GDM1 (cell line): ENCODE measurements at regions not wholly inside any gene's neighbourhood (a gene's known extent, or its start where the extent isn't known, plus 50 kb on each side); places are given as distances from the start of the nearest gene placed in this dataset.
"Not testable (repeated sequence)": the region's sequence is repeated elsewhere in the genome, so short reads cannot be mapped to it uniquely, and the experiment has no call there.

Source experiments
- DNase-seq: peaks from one replicate; lab custom pipeline; 2025; lab: John Stamatoyannopoulos, UW

DNA sequence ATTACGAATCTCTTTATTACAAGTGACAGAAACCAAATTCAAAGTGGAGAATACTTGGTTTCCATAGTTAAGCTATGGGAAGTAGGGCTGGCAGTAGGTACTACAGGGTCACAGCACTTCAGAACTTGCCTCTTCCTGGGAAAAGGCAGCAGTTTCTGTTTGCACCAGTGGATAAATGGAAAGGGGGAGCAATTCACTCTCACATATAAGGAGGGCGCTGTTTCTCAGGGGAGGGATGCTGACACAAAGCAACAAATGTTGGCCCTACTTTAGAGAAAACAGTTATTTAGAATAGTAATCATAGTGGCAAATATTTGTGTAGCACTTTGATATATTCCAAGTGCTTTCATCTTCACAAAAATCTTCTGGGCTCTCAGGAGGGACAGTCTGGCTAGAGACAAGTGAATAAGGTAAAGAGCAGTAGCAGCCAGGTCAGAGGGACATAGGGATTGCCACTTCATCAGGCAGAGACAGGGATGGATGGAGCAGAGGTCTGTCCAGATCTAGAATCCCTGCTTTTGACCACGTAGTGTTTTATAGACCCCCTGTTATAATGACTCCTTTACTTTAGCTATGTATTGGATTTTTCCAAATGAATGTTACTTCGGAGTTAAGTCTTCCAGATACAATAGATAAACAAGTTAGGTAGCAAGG is 554.8 kb upstream of the SGCD start:
- DNase-seq: no peak

- no peak for DNase-seq
Measured at GRCh38 chr5:155773680-155774079, 553.3 kb upstream of the SGCD start.

DNA sequence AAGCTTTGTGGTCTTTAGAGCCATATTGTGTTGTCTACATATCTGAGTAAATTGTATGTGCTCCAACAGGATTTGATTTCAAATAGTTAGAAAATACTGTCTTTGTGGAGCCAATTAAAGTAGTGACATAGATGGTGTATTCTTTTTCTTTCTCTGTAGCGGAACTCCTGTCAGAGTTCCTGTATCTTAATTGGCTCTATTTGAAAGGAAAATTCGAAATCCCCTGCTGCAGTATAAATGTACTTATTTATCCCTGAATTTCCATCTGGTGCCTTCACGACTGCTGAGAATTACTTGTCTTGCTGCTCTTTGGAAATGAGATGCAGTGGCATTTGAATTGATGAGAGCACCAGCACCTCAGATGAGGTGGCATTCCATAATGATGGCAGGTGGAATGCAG is 546.7 kb upstream of the SGCD start:
- no peak for DNase-seq

DNA sequence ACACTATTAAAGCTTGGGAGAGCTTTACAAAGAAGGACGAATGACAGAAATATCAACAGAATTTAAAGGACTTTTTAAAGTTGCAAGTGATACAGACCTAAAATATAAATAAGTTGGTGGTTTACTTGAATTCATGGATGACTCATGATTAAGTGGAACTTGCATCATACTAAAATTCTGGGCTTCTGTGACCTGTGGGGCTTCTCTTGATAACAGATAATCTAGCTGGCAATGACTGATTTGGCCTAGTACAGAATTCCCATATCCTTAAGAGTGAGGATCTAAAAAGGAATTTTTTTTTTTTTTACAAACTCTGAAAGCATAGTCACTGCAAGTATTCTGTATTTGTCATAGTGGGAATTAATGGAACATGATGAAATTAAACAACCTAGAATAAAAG is 543.7 kb upstream of the SGCD start:
- no peak for DNase-seq

- DNase-seq: no peak
Measured at GRCh38 chr5:155783791-155784190, 543.2 kb upstream of the SGCD start.

GRCh38 chr5:155786108-155786507 is 540.9 kb upstream of the SGCD start:
- DNase-seq: no peak

DNA sequence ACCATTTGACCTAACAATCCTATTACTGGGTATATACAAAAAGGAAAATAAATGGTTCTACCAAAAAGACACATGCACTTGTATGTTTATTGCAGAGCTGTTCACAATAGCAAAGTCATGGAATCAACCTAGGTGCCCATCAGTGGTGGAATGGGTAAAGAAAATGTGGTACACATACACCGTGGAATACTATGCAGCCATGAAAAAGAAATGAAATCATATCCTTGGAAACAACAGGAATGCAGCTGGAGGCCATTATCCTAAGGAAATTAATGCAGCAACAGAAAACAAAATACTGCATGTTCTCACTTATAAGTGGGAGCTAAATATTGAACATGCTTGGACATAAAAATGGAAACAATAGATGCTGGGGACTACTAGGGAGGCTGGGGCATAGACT is 534.1 kb upstream of the SGCD start:
- no peak for DNase-seq

- DNase-seq: no peak
Measured at GRCh38 chr5:155794795-155795194, 532.2 kb upstream of the SGCD start.

- no peak for DNase-seq
Measured at GRCh38 chr5:155799308-155799707, 527.7 kb upstream of the SGCD start.

- DNase-seq: no peak
Measured at GRCh38 chr5:155807884-155808576, 518.9 kb upstream of the SGCD start.

GRCh38 chr5:155815248-155815647 is 511.7 kb upstream of the SGCD start:
- DNase-seq: no peak

GRCh38 chr5:155822177-155822576 is 504.8 kb upstream of the SGCD start:
- DNase-seq: no peak

GRCh38 chr5:155826611-155827507 is 500.1 kb upstream of the SGCD start:
- DNase-seq: no peak

DNA sequence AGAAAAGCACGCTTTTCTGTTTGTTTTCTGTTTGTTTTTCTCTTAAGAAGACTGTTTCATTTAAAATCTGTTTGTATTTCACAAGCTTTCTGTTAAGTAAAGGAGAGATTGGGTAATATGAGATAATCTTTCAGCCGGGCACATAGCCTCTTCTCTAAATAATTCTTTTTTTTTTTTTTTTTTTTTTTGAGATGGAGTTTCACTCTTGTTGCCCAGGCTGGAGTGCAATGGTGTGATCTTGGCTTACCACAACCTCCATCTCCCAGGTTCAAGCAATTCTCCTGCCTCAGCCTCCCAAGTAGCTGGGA is 499.5 kb upstream of the SGCD start:
- not testable (repeated sequence) for DNase-seq

- no peak for DNase-seq
Measured at GRCh38 chr5:155827949-155828348, 499.0 kb upstream of the SGCD start.

DNA sequence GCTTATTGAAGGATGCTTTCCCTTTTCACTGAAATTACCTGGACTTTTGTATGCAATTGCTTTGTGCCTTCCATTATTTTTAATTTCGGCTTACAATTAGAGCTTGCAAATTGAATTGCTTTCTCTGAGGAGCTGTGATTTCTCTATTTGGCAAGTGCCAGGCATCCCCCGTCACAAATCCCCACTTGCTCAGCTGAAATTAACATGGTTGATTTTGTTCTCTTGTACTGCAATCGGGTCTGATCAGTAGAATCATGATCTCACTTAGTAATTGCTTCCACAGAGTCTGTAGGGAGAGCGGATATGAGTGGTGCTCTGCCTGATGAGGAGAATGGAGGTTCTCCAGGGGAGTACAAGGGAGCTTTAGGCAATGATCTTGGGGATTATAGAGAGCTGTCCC is 495.5 kb upstream of the SGCD start:
- DNase-seq: no peak

- no peak for DNase-seq
Measured at GRCh38 chr5:155833287-155833686, 493.7 kb upstream of the SGCD start.

DNA sequence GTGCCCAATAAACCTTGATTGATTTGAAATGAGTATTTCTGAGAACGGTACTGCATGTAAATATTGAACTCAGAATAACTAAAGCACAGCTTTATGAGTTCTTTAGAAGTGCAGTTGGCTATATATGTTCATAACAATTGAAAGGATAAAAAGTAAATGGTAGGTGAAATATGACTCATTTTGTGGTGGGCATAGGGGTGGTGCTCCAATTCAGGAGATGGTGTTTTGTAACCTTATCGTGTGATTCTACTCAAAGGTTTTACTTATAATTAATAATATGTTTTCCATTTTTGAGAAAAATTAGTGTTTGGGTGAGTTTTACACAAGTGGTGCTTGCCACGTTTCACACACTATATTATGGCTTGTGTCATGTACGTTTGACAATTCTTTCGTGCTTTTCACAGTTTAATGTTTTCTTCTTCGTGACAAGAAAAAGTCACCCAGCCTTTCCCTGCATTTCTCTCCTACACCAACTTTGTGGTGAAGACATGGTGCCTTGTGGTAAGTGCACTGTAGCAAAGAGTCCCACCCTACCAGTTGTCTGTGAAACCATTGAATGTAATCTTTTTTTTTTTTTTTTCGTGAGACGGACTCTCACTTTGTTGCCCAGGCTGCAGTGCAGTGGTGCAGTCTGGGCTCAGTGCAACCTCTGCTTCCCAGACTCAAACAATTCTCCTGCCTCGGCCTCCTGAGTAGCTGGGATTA is 492.5 kb upstream of the SGCD start:
- no peak for DNase-seq

DNA sequence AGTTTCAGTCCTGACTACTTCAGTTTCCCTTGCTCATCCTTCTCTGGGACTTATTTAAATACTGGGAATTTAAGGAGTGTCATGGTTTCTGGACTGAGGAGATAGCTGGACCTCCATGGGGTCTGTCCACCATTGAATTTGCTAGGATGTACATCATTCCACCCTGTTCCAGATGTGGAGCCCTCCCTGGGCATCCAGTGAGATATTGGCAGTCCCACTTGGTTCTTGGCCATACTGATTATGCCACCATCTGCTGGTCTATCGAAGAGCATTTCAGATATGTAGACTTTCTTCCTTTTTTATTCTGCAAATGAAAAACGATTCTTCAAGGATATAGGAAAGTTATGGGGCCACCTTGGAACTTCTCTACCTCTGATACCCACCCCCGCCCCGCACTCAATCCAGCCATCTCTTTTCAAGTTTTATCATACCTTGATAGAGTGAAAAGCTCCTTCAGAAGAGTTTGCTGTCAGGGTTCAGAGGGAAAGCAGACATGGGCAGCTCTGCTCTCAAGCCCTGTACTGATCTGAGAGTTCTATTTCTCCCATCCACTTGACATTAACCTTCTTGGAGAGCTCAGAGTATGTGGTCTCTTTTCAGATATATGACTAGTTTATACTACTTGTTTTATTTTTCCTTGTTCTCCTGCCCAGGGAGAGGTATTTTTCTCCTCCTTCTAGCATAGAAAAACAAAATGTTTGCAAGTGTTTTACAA is 490.7 kb upstream of the SGCD start:
- DNase-seq: no peak

DNA sequence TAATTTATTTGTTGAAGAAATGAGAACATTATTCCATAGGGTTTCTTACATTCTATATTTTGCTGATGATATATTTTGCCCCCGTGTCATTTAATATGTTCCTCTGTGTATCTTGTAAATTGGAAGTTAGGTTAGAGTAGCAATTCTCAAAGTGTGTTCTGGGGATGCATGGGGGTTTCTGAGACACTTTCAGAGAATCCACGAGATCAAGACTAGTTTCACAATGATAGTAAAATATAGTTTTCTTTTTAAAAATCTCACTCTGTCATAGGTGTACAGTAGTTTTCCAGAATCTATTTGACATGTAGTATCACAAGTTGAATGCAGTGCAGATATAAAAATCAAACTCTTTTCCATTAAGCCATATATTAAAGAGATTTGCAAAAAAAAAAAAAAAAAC is 488.6 kb upstream of the SGCD start:
- DNase-seq: no peak

- DNase-seq: no peak
Measured at GRCh38 chr5:155839251-155840037, 487.5 kb upstream of the SGCD start.
